ENCODE measurements at regions not wholly inside any gene's neighbourhood (a gene's known extent, or its start where the extent isn't known, plus 50 kb on each side); places are given as distances from the start of the nearest gene placed in this dataset.

GRCh38 chr2:16279201-16279570 is 338.8 kb downstream of the MYCN start:
- TF ChIP-seq CTCF (IDR thresholded peaks at IDR 0.05): no peak
- no peak for TF ChIP-seq POLR2A (IDR thresholded peaks at IDR 0.05)
